Activated CD8-positive, alpha-beta T cell treated with anti-CD3 and anti-CD28 coated beads for 36 hours (primary cell): ENCODE measurements at regions not wholly inside any gene's neighbourhood (a gene's known extent, or its start where the extent isn't known, plus 50 kb on each side); places are given as distances from the start of the nearest gene placed in this dataset.

ENCODE experiments used
- ATAC-seq: fragments of 200-7000 bp; cut with Tn5 transposase; one replicate; pipeline ENCODE4 v1.10.0; 2021; ENCODE audit warnings: mild to moderate bottlenecking, moderate library complexity
- CTCF ChIA-PET: fragments of 350-600 bp; sonication (Branson Sonifier 250); formaldehyde crosslinking; loops from one replicate; lab custom pipeline; 2021; ENCODE audit warnings: antibody characterized with exemption; lab: Charles Lee
- POLR2A ChIA-PET: fragments of 350-600 bp; sonication (Branson Sonifier 250); formaldehyde crosslinking; loops from one replicate; lab custom pipeline; 2021; ENCODE audit warnings: antibody characterized with exemption; lab: Charles Lee
- DNase-seq: peaks from one replicate; pipeline ENCODE4 v3.0.0-alpha.2; 2020
- H3K27ac Mint-ChIP-seq: one replicate; pipeline ENCODE4 v1.8.0; 2021; ENCODE audit warnings: mild to moderate bottlenecking, mixed read lengths
- H3K27me3 Mint-ChIP-seq: one replicate; pipeline ENCODE4 v1.8.0; 2021; ENCODE audit warnings: mixed read lengths
- H3K36me3 Mint-ChIP-seq: one replicate; pipeline ENCODE4 v1.8.0; 2021; ENCODE audit warnings: low read depth, mixed read lengths
- H3K4me1 Mint-ChIP-seq: one replicate; pipeline ENCODE4 v1.8.0; 2021; ENCODE audit warnings: low read depth, mixed read lengths
- H3K4me3 Mint-ChIP-seq: one replicate; pipeline ENCODE4 v1.8.0; 2021; ENCODE audit warnings: mild to moderate bottlenecking, moderate library complexity, mixed read lengths
- H3K9me3 Mint-ChIP-seq: one replicate; pipeline ENCODE4 v1.8.0; 2021; ENCODE audit warnings: mixed read lengths
- intact Hi-C: fragments of 100-400 bp; cut with micrococcal nuclease; formaldehyde crosslinking; loops from one replicate; pipeline ENCODE4 v1.10.0; 2022
- TF ChIP-seq, protein P1 (sequence below): fragments of 200-600 bp; IDR thresholded peaks from one replicate; pipeline ENCODE4 v1.8.0; 2022; ENCODE audit warnings: antibody characterized with exemption, mild to moderate bottlenecking

DNA sequence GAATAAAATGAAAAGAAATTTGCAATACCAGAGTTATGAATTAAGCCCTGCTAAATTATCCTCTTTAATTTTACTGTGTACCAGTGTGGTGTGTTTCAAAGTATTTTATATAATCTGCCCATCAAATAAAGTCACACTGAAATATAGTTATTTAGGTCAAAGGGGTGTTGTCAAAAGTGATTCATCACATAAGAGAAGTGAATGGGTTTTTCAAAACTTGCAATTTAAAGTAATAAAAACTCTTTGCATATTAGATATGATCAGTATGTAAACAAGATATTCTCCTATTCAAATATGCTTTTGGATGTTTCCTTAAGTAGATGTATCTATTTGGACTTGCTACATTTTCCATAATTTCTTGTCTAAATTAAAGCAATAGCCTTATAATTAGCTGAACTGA is 1183.0 kb upstream of the CDH18 start:
- CTCF ChIA-PET = no interaction called here
- TF ChIP-seq, protein P1, sequence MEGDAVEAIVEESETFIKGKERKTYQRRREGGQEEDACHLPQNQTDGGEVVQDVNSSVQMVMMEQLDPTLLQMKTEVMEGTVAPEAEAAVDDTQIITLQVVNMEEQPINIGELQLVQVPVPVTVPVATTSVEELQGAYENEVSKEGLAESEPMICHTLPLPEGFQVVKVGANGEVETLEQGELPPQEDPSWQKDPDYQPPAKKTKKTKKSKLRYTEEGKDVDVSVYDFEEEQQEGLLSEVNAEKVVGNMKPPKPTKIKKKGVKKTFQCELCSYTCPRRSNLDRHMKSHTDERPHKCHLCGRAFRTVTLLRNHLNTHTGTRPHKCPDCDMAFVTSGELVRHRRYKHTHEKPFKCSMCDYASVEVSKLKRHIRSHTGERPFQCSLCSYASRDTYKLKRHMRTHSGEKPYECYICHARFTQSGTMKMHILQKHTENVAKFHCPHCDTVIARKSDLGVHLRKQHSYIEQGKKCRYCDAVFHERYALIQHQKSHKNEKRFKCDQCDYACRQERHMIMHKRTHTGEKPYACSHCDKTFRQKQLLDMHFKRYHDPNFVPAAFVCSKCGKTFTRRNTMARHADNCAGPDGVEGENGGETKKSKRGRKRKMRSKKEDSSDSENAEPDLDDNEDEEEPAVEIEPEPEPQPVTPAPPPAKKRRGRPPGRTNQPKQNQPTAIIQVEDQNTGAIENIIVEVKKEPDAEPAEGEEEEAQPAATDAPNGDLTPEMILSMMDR = no peak
- no peak for DNase-seq
- intact Hi-C loops = no loop called here
- no peaks in the 10 kb centered on the region for H3K4me1 Mint-ChIP-seq
- no peaks in the 10 kb centered on the region for H3K36me3 Mint-ChIP-seq
- POLR2A ChIA-PET = no interaction called here
- ATAC-seq = no peak
- H3K27ac Mint-ChIP-seq = no peak overlapping the region
- no peaks in the 10 kb centered on the region for H3K27me3 Mint-ChIP-seq
- peaks cover 5% of the 10 kb centered on the region for H3K9me3 Mint-ChIP-seq
- no peak overlapping the region for H3K4me3 Mint-ChIP-seq

DNA sequence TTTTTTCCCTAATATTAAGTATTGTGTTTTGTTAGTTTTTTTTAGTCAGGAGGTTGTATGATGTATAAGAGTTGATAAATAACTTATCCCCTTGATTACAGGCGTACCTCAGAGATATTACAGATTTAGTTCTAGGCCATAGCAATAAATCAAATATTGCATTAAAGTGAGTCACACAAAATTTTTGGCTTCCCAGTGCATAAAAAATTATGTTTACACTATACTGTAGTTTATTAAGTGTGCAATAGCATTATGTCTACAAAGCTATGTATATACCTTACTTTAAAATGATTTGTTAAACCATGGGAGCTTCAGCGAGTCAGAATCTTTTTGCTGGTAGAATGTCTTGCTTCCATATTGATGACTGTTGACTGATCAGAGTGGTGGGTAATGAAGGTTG is 1180.6 kb upstream of the CDH18 start:
- POLR2A ChIA-PET = no interaction called here
- no peaks in the 10 kb centered on the region for H3K4me1 Mint-ChIP-seq
- H3K4me3 Mint-ChIP-seq = no peak overlapping the region
- no peak overlapping the region for H3K27ac Mint-ChIP-seq
- peaks cover 3% of the 10 kb centered on the region for H3K9me3 Mint-ChIP-seq
- no peak for DNase-seq
- TF ChIP-seq, protein P1 = no peak
- H3K27me3 Mint-ChIP-seq = no peaks in the 10 kb centered on the region
- no peak for ATAC-seq
- H3K36me3 Mint-ChIP-seq = no peaks in the 10 kb centered on the region
- intact Hi-C loops = no loop called here
- CTCF ChIA-PET = no interaction called here

DNA sequence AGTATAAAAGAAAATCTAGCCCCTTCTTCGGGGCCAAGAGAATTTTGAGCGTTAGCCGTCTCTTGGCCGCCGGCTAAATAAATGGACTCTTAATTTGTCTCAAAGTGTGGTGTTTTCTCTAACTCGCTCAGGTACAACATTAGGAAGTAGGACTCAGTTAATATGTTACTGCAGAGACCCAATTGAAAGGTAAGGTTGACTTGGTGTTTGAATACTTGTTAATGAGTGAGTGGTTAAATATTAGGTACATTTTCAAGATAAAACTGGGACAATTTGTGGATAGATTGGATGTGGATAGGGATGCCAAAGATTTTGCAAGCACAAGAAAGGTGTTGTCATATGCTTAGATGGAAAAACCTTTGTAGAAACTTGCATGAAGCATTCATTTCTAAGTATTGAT is 1177.3 kb upstream of the CDH18 start:
- peaks cover 3% of the 10 kb centered on the region for H3K9me3 Mint-ChIP-seq
- DNase-seq (no peak), ATAC-seq (no peak)
- TF ChIP-seq, protein P1 = no peak
- intact Hi-C loops = no loop called here
- H3K4me1 Mint-ChIP-seq = no peaks in the 10 kb centered on the region
- no peaks in the 10 kb centered on the region for H3K36me3 Mint-ChIP-seq
- ChIA-PET CTCF (no interaction called here), POLR2A (no interaction called here)
- no peak overlapping the region for H3K4me3 Mint-ChIP-seq
- no peaks in the 10 kb centered on the region for H3K27me3 Mint-ChIP-seq
- no peak overlapping the region for H3K27ac Mint-ChIP-seq

DNA sequence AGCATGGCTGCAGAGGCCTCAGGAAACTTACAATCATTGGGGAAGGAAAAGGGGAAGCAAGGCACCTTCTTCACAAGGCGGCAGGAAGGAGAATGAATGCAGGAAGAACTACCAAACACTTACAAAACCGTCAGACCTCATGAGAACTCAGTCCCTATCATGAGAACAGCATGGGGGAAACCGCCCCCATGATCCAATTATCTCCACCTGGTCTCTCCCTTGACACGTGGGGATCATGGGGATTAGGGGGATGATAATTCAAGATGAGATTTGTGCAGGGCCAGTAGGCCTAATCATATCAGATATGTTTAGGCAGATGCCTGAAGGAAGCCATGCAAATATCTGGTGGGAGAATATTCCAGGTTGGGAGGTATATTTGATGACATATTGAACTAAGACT is 1176.4 kb upstream of the CDH18 start:
- ATAC-seq = no peak

DNA sequence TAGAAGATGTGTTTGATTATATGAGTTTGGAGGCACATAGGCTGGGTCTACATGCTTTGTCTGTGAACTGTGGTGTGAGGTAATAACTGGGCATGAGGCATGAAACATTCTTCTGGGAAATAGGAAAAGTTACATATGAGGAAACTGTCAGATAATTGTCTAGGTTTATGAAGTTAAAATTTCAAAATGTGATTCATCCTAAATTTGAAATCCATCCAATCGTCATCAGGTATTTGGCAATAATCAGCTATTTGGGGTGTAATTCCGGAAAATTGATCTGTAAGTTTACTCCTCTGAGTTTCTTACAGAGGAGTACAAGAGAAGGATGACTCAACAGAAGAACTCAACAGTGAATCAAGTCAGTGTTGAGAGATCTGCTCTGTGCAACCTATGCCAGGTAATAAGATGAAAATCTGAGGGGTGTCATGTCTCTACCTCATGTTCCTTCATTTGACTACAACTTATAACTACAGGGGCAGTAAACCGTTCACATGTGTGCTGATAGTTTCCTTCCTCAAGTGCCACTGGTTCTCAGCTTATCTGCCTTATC is 1171.6 kb upstream of the CDH18 start:
- intact Hi-C loops = no loop called here
- no peaks in the 10 kb centered on the region for H3K27me3 Mint-ChIP-seq
- ATAC-seq = no peak
- POLR2A ChIA-PET = no interaction called here
- CTCF ChIA-PET = no interaction called here
- TF ChIP-seq, protein P1 = no peak
- H3K9me3 Mint-ChIP-seq = peaks cover 3% of the 10 kb centered on the region
- DNase-seq = no peak
- no peaks in the 10 kb centered on the region for H3K4me1 Mint-ChIP-seq
- no peak overlapping the region for H3K27ac Mint-ChIP-seq
- no peaks in the 10 kb centered on the region for H3K36me3 Mint-ChIP-seq
- no peak overlapping the region for H3K4me3 Mint-ChIP-seq

More for the DNA sequence above, 1176.4 kb upstream of the CDH18 start:
- Mint-ChIP-seq H3K36me3 (no peaks in the 10 kb centered on the region), H3K9me3 (peaks cover 4% of the 10 kb centered on the region), H3K27ac (no peak overlapping the region), H3K4me1 (no peaks in the 10 kb centered on the region), H3K4me3 (no peak overlapping the region), H3K27me3 (no peaks in the 10 kb centered on the region)
- intact Hi-C loops = no loop called here
- TF ChIP-seq, protein P1 = no peak
- ChIA-PET POLR2A (no interaction called here), CTCF (no interaction called here)
- no peak for DNase-seq
